H4 (cell line): ENCODE measurements at regions not wholly inside any gene's neighbourhood (a gene's known extent, or its start where the extent isn't known, plus 50 kb on each side); places are given as distances from the start of the nearest gene placed in this dataset.
A peak's percentile ranks its signal among the peaks of the same experiment; 100 is the strongest.

Experiments
- DNase-seq: peaks from one replicate; pipeline ENCODE4 v3.0.0-alpha.2; 2015; ENCODE audit warnings: low spot score

DNA sequence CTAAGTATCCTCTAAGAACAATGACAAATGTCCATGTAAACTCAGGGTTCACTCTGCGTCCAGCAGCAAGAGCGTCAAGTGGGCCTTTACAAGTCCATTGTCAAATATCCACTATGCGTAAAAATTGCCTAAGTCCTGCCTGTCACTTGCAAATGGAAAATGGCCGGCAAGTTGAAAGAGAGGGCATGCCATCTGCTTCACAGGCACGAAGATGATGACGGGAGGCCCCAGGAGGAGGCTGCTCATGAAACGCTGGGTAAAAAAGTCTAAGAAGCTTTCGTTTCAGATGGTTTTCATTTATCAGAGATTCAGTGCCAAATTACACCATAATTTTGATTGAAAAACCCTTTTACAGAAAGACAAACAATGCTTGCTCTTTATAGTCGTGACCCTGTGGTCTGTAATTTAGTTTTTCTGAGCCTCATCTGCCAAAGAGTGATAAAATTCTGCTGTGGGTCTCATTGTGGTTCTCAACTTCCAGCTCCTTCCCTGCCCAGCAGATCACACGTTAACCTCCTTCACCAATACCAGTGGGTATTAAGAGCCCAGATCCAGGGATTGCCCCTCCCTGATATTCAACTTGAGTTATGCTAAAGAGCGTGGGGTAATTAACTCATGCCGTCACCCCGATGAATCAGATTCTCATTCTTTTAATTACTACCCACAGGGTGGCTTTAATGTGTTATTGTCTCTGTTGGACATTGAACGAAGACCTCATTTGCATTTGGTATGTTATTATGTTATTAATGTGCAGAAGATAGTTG lies 160.2 kb upstream of the ALKAL2 start:
- DNase-seq, result no peak

DNA sequence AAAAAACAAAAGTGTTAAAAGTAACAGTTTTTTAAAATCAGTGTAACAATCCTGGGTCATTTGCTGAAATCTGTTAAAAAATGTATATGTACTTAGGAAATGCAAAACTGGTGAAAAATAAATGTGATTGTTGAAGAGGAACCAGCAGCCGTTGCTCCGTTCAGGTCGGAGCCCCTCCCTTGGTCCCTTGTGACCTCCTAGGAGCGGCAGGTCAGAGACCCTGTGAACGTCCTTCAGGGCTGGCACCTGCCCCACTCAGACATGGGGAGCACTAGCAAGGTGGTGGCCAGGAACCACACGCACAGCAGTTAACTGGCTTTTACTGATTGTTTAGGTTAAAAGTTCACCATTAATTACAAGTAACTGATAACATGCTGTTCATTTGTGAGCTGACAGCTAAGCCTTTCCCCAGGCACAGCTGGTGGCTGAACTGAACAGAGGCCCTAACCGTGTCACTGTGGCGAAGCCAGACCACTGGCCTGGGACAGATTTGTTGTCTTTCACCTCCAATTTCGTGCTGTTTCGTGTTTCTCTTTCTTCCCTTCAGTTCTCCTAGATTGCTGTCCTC lies 159.2 kb upstream of the ALKAL2 start:
- no peak for DNase-seq

DNA sequence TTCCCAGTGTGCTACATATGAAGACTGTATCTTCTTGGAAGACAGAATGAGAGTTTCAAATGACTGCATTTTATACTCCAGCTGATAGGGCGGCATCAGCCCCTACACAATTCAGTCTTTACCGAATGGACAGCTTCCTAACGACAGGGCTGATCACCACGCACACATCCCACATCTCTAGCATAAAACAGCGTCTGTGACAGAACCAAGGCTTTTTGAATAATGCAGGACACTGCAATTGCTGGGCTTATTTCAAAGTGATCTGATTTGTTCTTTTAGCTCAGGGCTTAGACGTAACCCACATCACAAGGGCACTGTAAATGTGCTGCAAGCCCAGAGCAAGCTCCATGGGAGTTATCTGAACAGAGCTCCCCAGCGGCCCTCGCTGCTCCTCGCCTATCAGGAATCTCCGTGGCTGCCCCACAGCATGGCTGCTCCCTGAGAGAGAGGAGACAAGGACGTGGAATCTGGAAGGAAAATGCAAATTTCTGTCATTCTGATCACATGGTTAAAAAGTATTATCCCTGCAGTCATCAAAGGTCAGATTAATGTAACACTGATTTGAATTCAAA lies 158.5 kb upstream of the ALKAL2 start:
- no peak for DNase-seq

DNA sequence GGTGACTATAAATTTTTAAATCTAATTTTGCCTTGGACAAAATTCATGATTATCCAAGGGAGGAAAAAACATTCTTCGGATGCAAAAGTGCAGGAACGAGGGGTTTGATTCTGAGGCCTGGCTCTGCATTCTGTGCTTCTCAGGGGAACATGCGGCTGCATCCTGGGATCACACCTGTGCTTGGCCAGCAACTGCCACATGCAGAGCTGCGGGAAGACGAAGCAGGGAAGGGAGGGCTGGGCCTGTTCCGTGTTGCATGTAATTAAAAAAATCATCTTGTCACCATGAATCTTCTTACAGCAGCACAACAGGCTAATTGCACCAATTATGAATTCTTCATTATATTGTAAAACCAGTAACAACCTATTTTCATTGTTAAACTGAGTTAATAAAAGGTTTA lies 158.0 kb upstream of the ALKAL2 start:
- DNase-seq, result no peak

DNA sequence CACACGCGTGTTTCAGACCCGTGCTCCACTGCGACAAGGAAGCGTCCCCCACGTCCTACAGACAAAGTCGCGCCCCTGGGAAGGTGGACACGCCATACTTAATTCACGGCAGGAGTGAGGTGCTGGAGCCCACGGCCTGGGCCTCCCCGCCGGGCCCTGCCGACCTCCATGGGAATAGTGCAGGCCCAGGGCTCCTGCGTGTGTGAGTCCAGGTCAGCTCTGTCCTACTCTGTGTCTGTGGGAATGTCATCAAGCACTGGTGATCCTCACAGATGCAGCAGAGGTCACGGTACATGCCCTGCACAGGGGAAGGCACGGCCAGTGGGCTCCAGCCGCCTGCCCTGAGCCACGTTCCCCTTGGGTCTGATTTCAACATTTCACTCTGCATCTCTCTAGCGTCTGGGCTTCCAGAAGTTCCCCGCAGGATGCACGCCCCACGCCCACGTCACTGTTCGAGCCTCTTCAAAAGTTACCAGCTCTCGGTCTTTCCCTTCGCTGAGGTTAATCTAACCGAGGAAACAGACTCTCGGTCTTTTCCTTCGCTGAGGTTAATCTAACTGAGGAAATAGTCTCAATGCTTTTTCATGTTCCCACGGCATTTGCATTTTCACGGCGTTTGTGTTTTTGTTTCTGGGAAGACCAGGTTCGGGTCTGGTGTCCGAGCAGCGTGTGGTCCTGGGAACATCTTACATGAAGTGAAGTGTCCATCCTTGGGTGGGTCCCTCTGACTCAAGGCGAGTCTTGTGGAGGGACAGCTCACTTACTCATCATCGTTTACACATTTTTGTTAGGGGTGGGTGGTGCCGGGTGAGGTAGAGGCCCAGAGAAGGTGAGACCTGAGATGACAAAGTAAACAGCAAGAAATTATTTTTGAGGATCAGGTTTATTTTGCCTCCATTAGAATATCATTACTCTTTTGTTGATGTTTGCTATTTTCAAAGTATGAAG lies 157.3 kb upstream of the ALKAL2 start:
- no peak for DNase-seq

DNA sequence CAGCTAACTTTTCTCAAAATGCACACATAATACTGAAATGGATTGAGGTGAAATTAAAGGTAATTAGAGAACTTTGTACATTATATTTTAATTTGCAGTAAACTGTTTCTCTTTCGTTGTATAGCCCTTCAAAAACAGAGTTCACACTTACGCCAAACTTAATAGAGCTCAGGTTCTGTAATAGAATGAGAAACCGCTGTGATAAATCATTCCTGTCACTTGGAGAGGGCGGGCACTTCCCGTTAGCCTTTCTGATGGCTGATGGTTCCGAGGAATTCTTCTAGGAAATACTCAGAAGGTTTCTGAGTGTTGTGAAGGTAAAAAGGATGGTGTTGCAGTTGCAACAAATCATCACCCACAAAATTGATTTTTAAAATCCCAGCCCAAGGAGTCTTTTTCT lies 155.8 kb upstream of the ALKAL2 start:
- DNase-seq, result no peak

DNA sequence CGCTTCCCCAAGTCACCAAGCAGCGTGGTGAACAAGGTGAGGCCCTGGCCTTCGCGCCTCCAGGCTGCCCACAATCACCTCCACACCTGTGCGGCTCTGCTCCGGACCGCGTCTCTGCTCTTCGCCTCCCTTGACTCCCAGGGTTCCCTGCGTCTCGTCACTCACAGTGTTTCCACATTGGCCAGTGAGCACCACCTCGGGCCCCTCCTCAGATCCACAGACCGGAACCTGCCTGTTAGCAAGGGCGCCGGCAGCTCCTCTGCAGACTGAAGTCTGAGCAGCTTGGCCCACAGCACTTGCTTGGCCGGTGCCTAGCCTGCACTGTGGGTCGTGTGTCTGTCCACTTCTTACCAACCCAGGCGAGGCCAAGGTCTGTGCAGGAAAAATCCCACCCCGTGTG lies 155.3 kb upstream of the ALKAL2 start:
- DNase-seq, result no peak

DNA sequence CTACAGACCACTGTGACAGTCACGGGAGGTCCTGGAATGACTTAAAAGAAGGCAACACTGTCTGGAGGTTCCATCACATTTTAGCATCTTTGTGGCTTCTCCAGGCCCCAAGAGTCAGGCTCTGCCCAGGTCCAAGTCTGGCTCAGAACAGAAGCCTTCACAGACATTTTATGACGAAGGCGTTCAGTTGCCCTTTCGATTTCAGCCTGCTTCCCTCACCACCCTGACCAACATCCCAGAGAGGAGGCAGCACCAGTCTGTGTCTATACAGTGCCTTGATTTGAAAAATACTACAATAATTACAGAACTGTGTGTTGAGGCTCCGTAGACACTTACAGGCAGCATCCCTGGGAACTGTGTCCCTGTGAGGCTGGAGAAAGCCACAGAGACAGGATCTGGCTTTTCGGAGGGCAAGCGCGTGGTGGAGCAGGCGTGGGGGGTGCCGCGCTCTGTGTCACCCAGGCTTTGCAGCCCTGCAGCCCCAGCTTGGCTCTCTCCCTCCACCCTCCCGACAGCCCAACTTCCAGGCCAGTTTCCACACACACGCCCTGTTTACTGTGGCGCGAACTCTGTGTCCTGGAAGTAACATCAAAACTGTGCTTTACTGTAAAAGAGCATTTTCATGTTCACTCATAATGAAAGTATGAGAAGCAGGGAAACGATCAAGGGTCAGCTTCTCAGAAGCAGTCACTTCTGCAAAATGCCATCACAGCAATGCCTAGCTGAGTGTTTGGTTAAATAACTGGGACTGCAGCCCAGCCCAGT lies 153.5 kb upstream of the ALKAL2 start:
- no peak for DNase-seq

DNA sequence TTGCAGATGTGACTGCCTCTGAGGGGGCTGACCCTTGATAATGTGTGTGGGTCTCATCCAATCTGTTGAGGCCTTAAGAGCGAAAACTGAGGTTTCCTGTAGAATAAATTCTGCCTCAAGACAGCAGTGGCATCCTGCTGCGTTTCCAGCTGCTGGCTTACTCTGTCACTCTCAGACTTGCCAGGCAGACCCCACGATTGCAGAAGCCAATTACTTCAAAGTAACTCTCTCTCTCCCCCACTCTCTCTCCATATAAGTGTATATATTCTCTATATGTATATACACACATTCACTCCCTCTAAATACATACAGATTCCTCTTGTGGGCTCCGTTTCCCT lies 152.5 kb upstream of the ALKAL2 start:
- no peak for DNase-seq

DNA sequence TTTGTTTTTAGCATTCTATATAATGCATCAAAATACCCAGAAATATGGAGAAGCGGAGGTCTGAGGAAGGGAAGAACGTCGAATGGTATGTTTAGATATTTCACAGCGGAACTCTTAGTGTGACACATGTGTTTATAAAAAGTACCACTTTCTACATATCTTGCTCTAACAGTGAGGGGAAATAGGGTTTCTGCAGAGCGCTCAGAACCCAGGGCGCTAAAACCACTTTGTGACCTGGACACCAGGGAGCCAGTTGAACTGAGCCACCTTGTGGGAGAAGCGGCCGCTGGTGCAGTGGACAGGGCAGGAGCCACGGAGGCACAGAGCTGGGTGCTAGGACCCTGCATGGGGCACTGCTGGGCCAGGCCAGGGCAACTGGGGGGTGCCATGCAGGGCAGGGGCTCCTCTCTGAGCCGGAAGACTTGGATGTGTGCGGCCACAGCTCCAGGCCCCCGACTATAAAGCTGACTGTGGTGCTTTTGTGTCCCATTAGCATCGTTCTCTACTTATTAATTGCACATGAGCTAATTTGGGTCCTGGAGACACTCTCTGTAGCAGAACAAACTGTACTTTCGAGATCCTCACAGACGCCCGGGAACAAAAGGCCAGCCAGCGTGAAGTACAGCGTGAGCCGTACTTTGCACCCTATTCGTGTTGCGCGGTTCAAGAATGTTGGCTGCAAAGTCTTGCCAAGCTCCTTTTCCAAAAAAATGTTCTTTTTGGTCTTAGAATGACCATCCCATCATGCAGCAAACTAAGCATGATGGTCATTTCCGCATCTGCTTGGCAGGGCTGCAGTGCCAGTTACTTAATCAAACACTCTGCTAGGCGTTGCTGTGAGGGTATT lies 151.9 kb upstream of the ALKAL2 start:
- DNase-seq, result no peak

DNA sequence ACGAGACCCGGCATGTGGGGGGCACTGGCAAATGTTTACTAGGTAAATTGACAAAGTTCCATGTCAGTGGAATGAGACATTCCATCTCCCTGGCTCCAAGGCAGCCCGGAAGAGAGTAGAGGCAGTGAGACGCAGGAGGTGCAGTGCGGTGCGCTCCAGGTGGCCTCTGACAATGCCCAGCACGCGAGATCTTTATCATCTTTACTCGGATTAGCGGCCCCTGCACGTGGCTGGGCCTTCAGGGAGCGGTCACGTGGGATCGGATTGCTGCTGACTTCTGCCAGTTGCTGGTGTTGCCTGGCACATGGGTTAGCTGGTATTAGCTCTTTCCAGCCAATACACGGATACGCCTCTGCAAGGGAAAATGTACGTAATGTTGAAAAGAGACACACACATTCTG lies 151.2 kb upstream of the ALKAL2 start:
- no peak for DNase-seq

DNA sequence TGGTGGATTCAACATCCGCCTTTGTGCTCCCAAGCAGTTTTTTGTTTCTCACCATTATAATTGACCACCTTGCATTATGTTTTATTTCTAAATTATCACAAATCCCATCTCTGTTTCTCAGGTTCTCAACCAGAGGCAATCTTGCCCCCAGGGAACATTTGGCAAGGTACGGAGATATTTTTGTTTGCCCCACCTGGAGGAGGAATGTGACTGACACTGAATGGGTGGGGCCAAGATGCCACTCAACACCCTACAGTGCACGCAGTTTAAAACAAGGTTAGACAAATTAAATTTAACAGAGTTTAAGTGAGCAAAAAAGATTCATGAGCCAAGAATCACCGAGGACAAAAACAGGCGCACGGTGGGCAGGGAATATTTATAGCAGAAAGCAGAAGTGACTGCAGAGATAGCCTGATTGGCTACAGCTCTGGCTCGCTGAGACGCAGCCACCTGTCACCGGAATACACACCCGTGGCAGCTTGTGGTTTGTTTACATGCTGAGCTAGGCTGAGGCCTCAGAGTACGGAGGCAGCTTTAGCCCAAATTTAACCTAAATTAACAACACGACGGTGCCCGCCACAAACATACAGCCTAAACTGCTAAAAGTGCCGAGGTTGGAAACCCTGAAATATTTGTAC lies 150.0 kb upstream of the ALKAL2 start:
- peak; percentile 7 for DNase-seq

DNA sequence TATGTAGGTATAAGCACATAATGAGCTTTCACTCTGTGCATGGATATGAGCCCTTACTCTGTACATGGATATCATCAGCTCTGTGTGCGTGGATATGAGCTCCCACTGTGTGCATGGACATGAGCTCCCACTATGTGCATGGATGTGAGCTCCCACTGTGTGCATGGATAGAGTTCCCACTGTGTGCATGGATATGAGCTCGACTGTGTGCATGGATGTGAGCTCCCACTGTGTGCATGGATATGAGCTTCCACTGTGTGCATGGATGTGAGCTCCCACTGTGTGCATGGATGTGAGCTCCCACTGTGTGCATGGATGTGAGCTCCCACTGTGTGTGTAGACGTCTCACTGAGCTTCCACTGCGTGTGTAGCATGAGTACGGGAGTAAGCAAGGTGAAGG lies 149.3 kb upstream of the ALKAL2 start:
- no peak for DNase-seq

DNA sequence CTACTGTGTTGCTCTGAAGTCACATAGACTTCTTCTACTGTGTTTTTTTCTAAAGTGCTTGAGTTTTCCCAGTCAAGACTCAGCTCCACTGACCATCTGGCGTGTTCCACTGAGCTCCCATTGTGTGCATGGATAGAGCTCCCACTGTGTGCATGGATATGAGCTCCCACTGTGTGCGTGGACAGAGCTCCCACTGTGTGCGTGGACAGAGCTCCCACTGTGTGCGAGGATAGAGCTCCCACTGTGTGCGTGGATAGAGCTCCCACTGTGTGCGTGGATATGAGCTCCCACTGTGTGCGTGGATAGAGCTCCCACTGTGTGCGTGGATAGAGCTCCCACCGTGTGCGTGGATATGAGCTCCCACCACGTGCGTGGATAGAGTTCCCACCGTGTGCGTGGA lies 148.3 kb upstream of the ALKAL2 start:
- no peak for DNase-seq

DNA sequence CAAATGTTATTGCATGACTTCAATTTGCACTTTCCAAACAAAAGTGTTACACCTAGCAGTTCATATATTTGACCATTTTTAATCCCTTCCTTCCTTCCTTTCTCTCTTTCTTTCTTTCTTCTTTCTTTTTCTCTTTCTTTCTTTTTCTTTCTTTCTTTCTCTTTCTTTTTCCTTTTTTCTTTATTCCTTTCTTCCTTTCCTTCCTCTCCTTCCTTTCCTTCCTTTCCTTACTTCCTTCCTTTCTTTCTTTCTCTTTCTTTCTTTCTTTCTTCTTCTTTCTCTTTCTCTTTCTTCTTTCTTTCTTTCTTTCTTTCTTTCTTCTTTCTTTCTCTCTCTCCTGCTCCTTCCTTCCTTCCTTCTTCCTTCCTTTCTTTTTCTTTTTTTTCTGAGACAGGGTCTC lies 146.7 kb upstream of the ALKAL2 start:
- no peak for DNase-seq

DNA sequence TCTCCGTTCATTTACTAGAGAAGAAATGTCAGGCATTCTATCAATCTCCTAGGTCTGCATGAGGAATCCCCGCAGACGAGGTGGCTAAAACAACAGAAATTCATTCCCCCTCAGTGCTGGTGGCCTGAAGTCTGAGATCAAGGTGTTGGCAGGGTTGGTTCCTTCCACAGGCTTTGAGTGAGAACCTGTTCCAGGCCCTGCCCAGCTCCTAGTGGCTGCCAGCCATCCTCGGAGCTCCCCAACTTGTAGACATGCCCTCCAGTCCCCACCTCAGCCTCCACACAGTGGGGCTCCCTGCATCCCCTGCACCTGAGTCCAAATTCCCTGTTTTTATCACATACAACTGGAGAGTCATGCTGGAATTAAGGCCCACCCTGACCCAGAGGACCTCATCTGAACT lies 145.3 kb upstream of the ALKAL2 start:
- no peak for DNase-seq

DNA sequence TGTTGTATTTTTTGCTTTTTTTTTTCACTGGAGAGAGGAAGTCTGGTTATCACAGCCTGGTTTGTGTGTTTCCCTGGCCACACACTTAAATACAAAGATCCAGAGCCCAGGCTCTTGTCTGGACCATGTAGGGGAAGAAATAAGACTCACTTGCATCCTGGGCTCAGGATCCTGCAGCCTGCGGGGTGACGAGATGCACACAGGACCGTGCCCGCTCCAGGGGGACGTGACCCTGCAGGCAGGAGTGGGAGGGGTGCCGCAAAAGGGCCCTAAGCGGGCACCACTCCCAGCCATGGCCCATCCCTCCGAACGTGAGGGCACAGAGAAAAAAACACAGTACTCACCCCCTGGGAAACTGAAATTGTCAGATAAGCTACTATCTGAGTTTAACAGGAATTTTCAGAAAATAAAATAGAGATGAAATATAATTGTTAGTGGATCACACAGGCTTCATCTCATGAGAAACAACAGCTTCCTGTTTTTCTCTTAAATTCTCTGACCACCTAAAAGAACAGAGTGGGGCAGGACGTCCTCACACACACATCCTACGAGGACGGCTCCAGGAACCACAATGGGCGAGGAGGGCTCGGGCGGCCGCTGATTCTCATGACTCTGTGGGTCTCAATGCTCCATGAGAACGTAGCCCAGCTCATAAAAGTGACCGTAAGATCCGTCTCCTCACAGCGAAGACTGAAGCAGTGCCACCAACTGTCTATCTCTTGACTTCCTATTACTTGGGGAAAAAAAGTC lies 142.6 kb upstream of the ALKAL2 start:
- no peak for DNase-seq

DNA sequence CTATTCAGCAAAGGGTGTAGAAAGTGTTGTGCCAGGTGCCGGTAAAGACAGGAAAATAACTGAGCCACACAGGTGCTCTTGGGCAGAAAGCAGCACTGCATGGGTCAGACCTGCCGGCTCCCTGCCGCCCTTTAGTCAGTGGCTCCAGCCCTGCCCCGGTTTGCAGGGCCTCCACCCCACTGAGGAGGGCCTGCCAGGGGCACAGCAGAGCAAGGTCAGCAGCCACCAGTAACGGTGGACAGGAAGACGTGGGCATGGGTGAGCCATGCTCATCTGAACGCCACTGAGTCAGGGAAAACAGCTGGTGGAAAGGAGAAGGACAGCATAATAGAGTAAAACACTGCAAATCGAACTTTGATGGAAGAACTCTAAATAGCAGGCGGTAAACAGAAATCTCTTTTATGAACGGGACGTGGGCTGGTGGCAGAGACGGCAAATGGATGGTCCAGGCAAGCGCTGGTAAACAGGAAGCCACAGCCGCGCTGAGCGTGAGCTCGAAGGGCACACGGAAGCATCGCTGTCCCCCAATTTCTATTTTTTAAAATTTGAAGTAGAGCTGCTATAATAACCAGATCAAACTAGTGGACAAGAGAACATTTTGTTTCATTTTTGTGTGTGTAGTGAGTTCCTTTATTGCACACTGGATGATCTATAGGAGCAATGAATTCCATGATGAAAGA lies 141.8 kb upstream of the ALKAL2 start:
- DNase-seq, result no peak

DNA sequence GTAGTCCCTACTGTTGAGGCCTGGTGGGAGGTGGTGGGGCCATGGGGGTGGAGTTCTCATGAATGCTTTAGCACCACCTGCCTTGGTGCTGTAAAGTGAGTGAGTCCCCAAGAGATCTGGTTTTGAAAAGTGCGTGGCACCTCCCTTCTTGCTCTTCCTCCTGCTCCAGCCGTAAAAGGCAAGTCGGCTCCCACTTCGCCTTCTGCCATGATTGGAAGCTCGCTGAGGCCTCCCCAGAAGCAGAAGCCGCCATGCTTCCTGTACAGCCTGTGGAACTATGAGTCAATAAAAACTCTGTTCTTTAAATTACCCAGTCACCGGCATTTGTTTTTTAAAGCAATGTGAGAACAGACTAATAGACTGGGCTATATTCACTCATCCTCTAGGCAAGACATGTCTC lies 141.3 kb upstream of the ALKAL2 start:
- DNase-seq, result no peak
